ENCODE measurements at regions not wholly inside any gene's neighbourhood (a gene's known extent, or its start where the extent isn't known, plus 50 kb on each side); places are given as distances from the start of the nearest gene placed in this dataset.

DNA sequence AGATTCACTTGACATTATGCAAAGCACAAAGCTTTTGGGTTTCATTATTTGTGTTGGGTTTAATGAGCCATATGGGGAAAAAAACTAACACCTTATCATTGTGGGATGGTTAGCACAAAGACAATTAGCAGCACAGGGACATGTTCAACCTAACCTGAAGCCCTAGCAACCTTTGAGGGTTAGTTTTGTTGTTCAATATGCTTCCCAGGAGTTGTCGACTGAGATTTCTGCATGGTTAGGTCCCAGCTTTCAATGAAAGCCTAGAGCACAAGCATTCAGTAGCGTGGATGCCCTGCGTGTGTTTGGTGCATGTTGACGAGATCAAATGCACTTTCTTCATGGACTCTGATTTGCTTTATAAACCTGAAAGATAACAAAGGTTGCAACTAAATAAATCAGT, 565.2 kb upstream of the TLE4 start:
- H3K27ac ChIP-seq: no peak overlapping the region
- no peak for TF ChIP-seq ZFX (IDR thresholded peaks at IDR 0.05)
- TF ChIP-seq, protein P1, sequence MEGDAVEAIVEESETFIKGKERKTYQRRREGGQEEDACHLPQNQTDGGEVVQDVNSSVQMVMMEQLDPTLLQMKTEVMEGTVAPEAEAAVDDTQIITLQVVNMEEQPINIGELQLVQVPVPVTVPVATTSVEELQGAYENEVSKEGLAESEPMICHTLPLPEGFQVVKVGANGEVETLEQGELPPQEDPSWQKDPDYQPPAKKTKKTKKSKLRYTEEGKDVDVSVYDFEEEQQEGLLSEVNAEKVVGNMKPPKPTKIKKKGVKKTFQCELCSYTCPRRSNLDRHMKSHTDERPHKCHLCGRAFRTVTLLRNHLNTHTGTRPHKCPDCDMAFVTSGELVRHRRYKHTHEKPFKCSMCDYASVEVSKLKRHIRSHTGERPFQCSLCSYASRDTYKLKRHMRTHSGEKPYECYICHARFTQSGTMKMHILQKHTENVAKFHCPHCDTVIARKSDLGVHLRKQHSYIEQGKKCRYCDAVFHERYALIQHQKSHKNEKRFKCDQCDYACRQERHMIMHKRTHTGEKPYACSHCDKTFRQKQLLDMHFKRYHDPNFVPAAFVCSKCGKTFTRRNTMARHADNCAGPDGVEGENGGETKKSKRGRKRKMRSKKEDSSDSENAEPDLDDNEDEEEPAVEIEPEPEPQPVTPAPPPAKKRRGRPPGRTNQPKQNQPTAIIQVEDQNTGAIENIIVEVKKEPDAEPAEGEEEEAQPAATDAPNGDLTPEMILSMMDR (conservative IDR thresholded peaks at IDR 0.05): no peak

DNA sequence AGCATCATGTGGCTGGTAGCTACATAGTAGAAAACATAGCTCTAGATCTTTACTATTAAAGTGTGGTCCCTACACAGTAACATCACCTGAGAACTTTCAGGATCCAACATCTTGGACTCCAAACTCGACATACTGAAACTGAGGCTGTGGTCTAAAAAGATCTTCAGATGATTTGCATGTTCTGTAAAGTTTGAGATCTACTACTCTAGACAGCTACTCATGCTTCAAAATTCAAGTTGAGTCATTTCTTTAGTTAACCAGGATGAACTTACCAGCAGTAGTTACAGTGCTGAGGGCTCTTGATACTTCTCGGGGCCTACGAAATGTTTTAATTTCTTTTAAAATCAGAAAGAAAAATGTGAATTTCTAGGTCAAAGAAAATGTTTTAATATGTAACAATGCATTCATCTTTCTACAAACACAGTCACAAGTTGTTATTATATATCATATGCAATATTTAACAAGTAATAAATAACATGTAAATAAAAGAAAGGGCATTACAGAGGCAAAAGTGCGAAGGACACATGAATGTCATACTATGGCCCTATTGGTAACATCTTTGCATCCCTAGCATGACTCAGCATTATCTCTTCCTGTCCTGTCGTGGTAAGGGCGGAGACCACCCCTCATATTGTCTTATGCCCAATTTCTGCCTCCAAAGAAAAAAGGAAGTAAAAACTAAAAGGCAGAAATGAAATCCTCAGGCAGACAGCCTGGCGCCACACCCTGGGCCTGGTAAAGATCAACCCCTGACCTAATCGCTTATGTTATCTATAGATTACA, 563.9 kb upstream of the TLE4 start:
- H3K27ac ChIP-seq: no peak overlapping the region
- no peak for TF ChIP-seq ZFX (IDR thresholded peaks at IDR 0.05)
- TF ChIP-seq, protein P1 (conservative IDR thresholded peaks at IDR 0.05): no peak

DNA sequence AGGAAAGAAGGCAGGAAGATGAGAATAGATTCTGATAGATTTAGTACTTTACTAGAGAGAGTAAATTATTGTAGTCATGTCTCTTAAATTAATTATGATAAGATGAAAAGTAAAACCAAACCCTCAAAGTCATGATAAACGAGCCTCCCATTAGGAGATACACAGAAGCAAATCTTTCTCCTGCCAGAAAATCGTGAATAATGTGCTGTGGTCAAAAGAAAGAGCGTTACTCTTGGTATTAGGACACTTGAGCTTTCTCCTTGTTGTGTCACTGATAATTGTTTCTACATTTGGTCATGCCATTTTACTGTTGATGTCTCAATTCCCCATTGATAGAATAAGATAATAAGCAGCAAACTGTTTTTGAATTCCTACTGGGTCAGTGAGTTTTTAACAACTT, 562.8 kb upstream of the TLE4 start:
- no peak overlapping the region for H3K27ac ChIP-seq

DNA sequence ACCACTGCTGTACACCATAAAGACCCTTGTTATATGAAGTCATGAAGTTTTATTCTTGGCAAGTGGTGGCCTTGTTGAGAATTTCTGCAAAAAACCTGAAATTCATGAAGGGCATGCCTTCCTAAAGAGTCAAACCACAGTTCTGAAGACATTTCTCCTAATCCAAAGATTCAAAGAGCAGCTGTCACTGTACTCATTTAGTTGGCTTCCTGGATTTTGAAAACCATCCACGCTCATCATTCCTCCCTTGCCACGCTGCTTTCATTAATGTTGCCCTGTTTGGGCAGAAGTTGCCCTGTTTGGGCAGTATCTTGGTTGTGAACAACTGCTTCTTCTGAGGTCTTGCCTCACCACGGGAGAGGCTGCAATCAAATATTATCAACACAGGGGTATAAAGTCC, 560.3 kb upstream of the TLE4 start:
- TF ChIP-seq, protein P1 (conservative IDR thresholded peaks at IDR 0.05): no peak
- TF ChIP-seq ZFX (IDR thresholded peaks at IDR 0.05): no peak
- no peak overlapping the region for H3K27ac ChIP-seq

More for the DNA sequence above, 562.8 kb upstream of the TLE4 start:
- TF ChIP-seq ZFX (IDR thresholded peaks at IDR 0.05): no peak
- TF ChIP-seq, protein P1 (conservative IDR thresholded peaks at IDR 0.05): no peak

DNA sequence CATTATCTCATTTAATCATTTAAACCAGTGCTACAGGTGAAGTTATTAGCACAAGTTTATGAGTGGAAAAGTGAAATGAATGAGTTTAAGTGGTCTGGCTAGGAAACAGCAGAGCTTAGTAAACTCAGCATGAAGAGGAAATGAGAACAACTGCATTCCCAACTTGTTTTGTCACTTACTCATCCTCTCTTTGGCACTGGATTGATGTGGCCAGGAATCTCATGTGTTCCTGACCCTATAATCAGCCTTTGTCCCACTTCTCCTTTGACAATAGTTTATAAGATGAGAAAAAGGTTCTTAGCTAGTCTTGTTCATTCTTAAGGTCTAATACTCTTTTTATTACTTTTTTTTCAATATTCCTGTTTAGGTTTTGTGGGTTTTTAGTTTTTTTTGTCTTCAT, 559.2 kb upstream of the TLE4 start:
- no peak overlapping the region for H3K27ac ChIP-seq
- TF ChIP-seq ZFX (IDR thresholded peaks at IDR 0.05): no peak
- TF ChIP-seq, protein P1 (conservative IDR thresholded peaks at IDR 0.05): no peak

DNA sequence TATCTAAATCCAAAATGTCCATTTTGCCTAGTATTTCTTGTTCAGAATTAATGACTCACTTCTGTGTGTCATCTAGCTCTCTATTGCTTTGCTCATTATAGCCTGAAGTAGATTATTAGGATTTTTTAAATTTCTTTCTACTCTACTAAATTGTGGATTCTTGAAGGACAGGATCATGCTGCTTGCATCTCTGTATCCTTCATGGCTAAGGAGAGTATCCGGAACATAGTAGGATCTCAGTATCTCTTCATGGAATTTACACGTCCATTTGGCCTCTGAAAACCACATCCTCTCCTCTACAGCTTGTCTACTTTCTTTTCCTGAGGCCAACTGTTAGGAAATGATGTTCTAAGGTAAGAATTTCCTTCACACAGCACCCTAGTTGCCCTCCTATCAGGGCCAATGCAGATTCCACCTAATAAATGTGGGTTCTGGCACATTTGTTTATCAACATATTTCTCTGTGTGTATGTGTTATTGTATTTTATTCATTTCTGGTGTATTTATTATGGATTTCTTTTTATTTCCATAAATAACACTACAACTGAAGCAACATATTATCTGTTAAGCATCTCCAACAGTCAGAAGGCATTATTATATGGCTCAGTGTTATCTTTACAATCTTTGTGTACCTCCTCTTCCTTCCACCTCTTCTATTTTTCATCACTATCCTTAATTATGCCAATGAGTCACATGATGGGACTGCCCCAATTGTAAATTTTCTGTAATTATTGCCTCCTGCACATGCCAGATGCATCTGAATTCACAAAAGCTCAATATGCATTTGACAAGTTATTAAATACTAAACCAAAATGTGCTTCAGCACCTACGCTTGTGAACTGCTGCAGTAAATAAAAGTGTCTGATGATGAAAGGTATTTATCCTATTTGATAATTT, 557.8 kb upstream of the TLE4 start:
- H3K27ac ChIP-seq: no peak overlapping the region
- no peak for TF ChIP-seq ZFX (IDR thresholded peaks at IDR 0.05)
- TF ChIP-seq, protein P1 (conservative IDR thresholded peaks at IDR 0.05): no peak
